Ovary (tissue), 7 donors: ENCODE measurements at regions not wholly inside any gene's neighbourhood (a gene's known extent, or its start where the extent isn't known, plus 50 kb on each side); places are given as distances from the start of the nearest gene placed in this dataset.

Experiments
- DNase-seq, 5 donors: peaks; one replicate each; pipeline ENCODE4 v3.0.0-alpha.2; 2019 to 2020
- H3K27ac ChIP-seq, 2 donors: fragments of 200-600 bp; one replicate each; pipeline versions ENCODE4 v1.5.1 to v1.8.0; 2019 to 2022
- H3K27me3 ChIP-seq: fragments of 200-600 bp; one replicate; pipeline ENCODE4 v1.8.0; 2022
- H3K36me3 ChIP-seq: fragments of 200-600 bp; sonication (generic); one replicate; pipeline ENCODE4 v1.5.1; 2019
- H3K4me1 ChIP-seq: one replicate; pipeline ENCODE4 v1.8.1; 2013; ENCODE audit warnings: mild to moderate bottlenecking, moderate library complexity; ENCODE audit not compliant: insufficient read depth
- H3K4me3 ChIP-seq: fragments of 200-600 bp; sonication (generic); one replicate; pipeline ENCODE4 v1.5.1; 2017
- H3K9me3 ChIP-seq, 2 donors: fragments of 200-600 bp in 1 of 2; sonication (generic) in 1 of 2; one replicate each; pipeline versions ENCODE4 v1.5.1 to v1.8.1; 2013 to 2019; ENCODE audit warnings: mild to moderate bottlenecking in 1 of 2, moderate library complexity in 1 of 2
- CTCF ChIP-seq, 3 donors: fragments of 450-650 bp in 2 of 3; fragments of 200-600 bp in 1 of 3; IDR thresholded peaks; one replicate each; pipeline versions ENCODE4 v1.5.1 to v1.8.0; 2016 to 2022; ENCODE audit warnings: antibody characterized with exemption in 3 of 3, mild to moderate bottlenecking in 1 of 3
- EP300 ChIP-seq: sonication (generic); formaldehyde crosslinking; IDR thresholded peaks from one replicate; pipeline ENCODE4 v1.6.1; 2017; ENCODE audit warnings: antibody characterized with exemption
- POLR2A ChIP-seq: fragments of 450-650 bp; IDR thresholded peaks from one replicate; pipeline ENCODE4 v1.6.1; 2017; ENCODE audit warnings: antibody characterized with exemption, mild to moderate bottlenecking, moderate library complexity
- WGBS, 3 donors: extraction: QIAGEN DNeasy Blood & Tissue Kit in 1 of 3; methylation state at CpG; one replicate each; pipeline versions ENCODE4 v1.1.5 to v1.1.7; 2013 to 2017; 5-methylcytosine and 5-hydroxymethylcytosine counted together
- intact Hi-C, 4 donors: fragments of 100-400 bp; cut with DNase I; formaldehyde crosslinking; loops; one replicate each; pipeline versions ENCODE4 v1.11.0 to v1.15.1; 2022 to 2023
- donor health status: DM: no; HTN: no; CAD: no; lungs with moderate emphysema.
- donor health status: DM: no; HTN: no; CAD: no.
- donor health status: Bipolar disorder and iron deficiency.
- donor health status: DM: no; HTN: no; CAD: no.
- donor health status: DM: yes; HTN: yes; CAD: no.

- no peak for DNase-seq
- intact Hi-C loops = no loop called here
- H3K27ac ChIP-seq = no peak overlapping the region
- no peaks in the 10 kb centered on the region for H3K27me3 ChIP-seq
- TF ChIP-seq EP300 = no peak
- TF ChIP-seq POLR2A = no peak
- H3K9me3 ChIP-seq = no peaks in the 10 kb centered on the region
- H3K4me1 ChIP-seq = no peaks in the 10 kb centered on the region
- H3K4me3 ChIP-seq = no peak overlapping the region
- no peaks in the 10 kb centered on the region for H3K36me3 ChIP-seq
- WGBS, 3 donors = 79 to 90% (median 81%) methylated on average over 1 of the region's 1 CpG
Observed at GRCh38 chr4:108484187-108484586, 136.2 kb upstream of the RPL34 start.

GRCh38 chr4:108483650-108484049 lies 136.7 kb upstream of the RPL34 start:
- intact Hi-C loops = no loop called here
- Histone ChIP-seq H3K27me3 (no peaks in the 10 kb centered on the region), H3K4me1 (no peaks in the 10 kb centered on the region), H3K36me3 (no peaks in the 10 kb centered on the region), H3K9me3 (no peaks in the 10 kb centered on the region), H3K27ac (no peak overlapping the region), H3K4me3 (no peak overlapping the region)
- DNase-seq = no peak
- no peak for TF ChIP-seq POLR2A
- no peak for TF ChIP-seq CTCF (IDR thresholded peaks at IDR 0.05)
- TF ChIP-seq EP300 = no peak
- 66 to 72% (median 72%) methylated on average over 3 of the region's 3 CpGs for WGBS, 3 donors

GRCh38 chr4:108483079-108483478 lies 137.3 kb upstream of the RPL34 start:
- H3K27ac ChIP-seq = no peak overlapping the region
- no peak for DNase-seq
- no peaks in the 10 kb centered on the region for H3K27me3 ChIP-seq
- intact Hi-C loops = no loop called here
- 1 to 5% (median 2%) methylated on average over 1 of the region's 1 CpG for WGBS, 3 donors
- no peak overlapping the region for H3K4me3 ChIP-seq
- H3K36me3 ChIP-seq = no peaks in the 10 kb centered on the region
- H3K4me1 ChIP-seq = no peaks in the 10 kb centered on the region
- TF ChIP-seq EP300 (no peak), POLR2A (no peak), CTCF (IDR thresholded peaks at IDR 0.05) (no peak)
- H3K9me3 ChIP-seq = no peaks in the 10 kb centered on the region

- H3K4me1 ChIP-seq = no peaks in the 10 kb centered on the region
- WGBS, 3 donors = 83 to 91% (median 83%) methylated on average over 1 of the region's 1 CpG
- DNase-seq = no peak
- no peaks in the 10 kb centered on the region for H3K36me3 ChIP-seq
- H3K27ac ChIP-seq = no peak overlapping the region
- no peaks in the 10 kb centered on the region for H3K9me3 ChIP-seq
- TF ChIP-seq EP300 = no peak
- TF ChIP-seq POLR2A = no peak
- no peak for TF ChIP-seq CTCF (IDR thresholded peaks at IDR 0.05)
- H3K27me3 ChIP-seq = no peaks in the 10 kb centered on the region
- intact Hi-C loops = no loop called here
- no peak overlapping the region for H3K4me3 ChIP-seq
Observed at GRCh38 chr4:108480881-108481280, 139.5 kb upstream of the RPL34 start.

- DNase-seq = no peak
- 42 to 53% (median 45%) methylated on average over 2 of the region's 2 CpGs for WGBS, 3 donors
- Histone ChIP-seq H3K27ac (no peak overlapping the region), H3K4me3 (no peak overlapping the region), H3K36me3 (no peaks in the 10 kb centered on the region), H3K9me3 (no peaks in the 10 kb centered on the region), H3K4me1 (no peaks in the 10 kb centered on the region), H3K27me3 (no peaks in the 10 kb centered on the region)
- no peak for TF ChIP-seq POLR2A
- no peak for TF ChIP-seq CTCF (IDR thresholded peaks at IDR 0.05)
- TF ChIP-seq EP300 = no peak
- intact Hi-C loops = no loop called here
Observed at GRCh38 chr4:108477527-108478108, 142.8 kb upstream of the RPL34 start.
